GM12865 (cell line): ENCODE measurements at regions not wholly inside any gene's neighbourhood (a gene's known extent, or its start where the extent isn't known, plus 50 kb on each side); places are given as distances from the start of the nearest gene placed in this dataset.

Experiments
- DNase-seq: peaks from one replicate; pipeline ENCODE4 v3.0.0; 2010; ENCODE audit warnings: low read depth
- H3K4me3 ChIP-seq: 2 replicates; pipeline ENCODE4 v1.5.1; 2011; ENCODE audit warnings: mild to moderate bottlenecking, low read depth, low read length, control low read depth
- CTCF ChIP-seq: IDR thresholded peaks from 2 replicates; pipeline ENCODE4 v1.5.1; 2011; ENCODE audit warnings: low read length, control low read depth, low read depth, inconsistent platforms; ENCODE audit not compliant: insufficient read depth; ENCODE audit errors: missing control alignments

- no peak for TF ChIP-seq CTCF
- DNase-seq, result no peak
- H3K4me3 ChIP-seq, result no peak overlapping the region
These were observed 166.9 kb downstream of the IER5 start for GRCh38 chr1:181255270-181255929.

- TF ChIP-seq CTCF, result no peak
- peak; percentile 2 for DNase-seq
- no peak overlapping the region for H3K4me3 ChIP-seq
These were observed 168.6 kb downstream of the IER5 start for GRCh38 chr1:181257117-181257516.

- no peak overlapping the region for H3K4me3 ChIP-seq
- no peak for DNase-seq
- TF ChIP-seq CTCF, result no peak
These were observed 170.7 kb downstream of the IER5 start for GRCh38 chr1:181259026-181259745.

GRCh38 chr1:181260271-181260670 is 171.8 kb downstream of the IER5 start:
- TF ChIP-seq CTCF, result no peak
- no peak for DNase-seq
- no peak overlapping the region for H3K4me3 ChIP-seq

GRCh38 chr1:181260994-181261393 is 172.5 kb downstream of the IER5 start:
- DNase-seq, result no peak
- TF ChIP-seq CTCF, result no peak

GRCh38 chr1:181262069-181262468 is 173.6 kb downstream of the IER5 start:
- no peak for TF ChIP-seq CTCF
- DNase-seq, result no peak
- H3K4me3 ChIP-seq, result no peak overlapping the region

More at GRCh38 chr1:181260994-181261393, 172.5 kb downstream of the IER5 start:
- no peak overlapping the region for H3K4me3 ChIP-seq

- no peak for DNase-seq
- no peak overlapping the region for H3K4me3 ChIP-seq
- no peak for TF ChIP-seq CTCF
These were observed 174.9 kb downstream of the IER5 start for GRCh38 chr1:181263444-181263843.
